ENCODE measurements at regions not wholly inside any gene's neighbourhood (a gene's known extent, or its start where the extent isn't known, plus 50 kb on each side); places are given as distances from the start of the nearest gene placed in this dataset.

- no peak overlapping the region for H2AFZ ChIP-seq
- H3K79me2 ChIP-seq = no peaks in the 10 kb centered on the region
- H3K4me2 ChIP-seq (ENCODE audit: low read length) = no peak overlapping the region
- H3K36me3 ChIP-seq (ENCODE audit: control insufficient read depth, insufficient read depth, low read length) = no peaks in the 10 kb centered on the region
- H3K27me3 ChIP-seq (ENCODE audit: control insufficient read depth, insufficient read depth, low read length) = no peaks in the 10 kb centered on the region
- no peak overlapping the region for H3K9ac ChIP-seq
- H3K4me3 ChIP-seq (ENCODE audit: low read depth, low read length) = no peak overlapping the region
- H3K9me3 ChIP-seq (ENCODE audit: control insufficient read depth, low read length) = no peaks in the 10 kb centered on the region
- H3K27ac ChIP-seq = no peak overlapping the region
- no peak for TF ChIP-seq CTCF (IDR thresholded peaks at IDR 0.05)
- H3K4me1 ChIP-seq = no peaks in the 10 kb centered on the region
Observed at GRCh38 chr6:11288065-11288464, 55.6 kb upstream of the NEDD9 start.

- Histone ChIP-seq H3K4me3 (ENCODE audit: low read depth, low read length) (no peak overlapping the region), H3K79me2 (no peaks in the 10 kb centered on the region), H2AFZ (no peak overlapping the region), H3K36me3 (ENCODE audit: control insufficient read depth, insufficient read depth, low read length) (no peaks in the 10 kb centered on the region), H3K9ac (no peak overlapping the region), H3K4me2 (ENCODE audit: low read length) (no peak overlapping the region), H3K27me3 (ENCODE audit: control insufficient read depth, insufficient read depth, low read length) (no peaks in the 10 kb centered on the region), H3K9me3 (ENCODE audit: control insufficient read depth, low read length) (no peaks in the 10 kb centered on the region), H3K27ac (no peak overlapping the region), H3K4me1 (no peaks in the 10 kb centered on the region)
- no peak for TF ChIP-seq CTCF (IDR thresholded peaks at IDR 0.05)
Observed at GRCh38 chr6:11284996-11285395, 52.5 kb upstream of the NEDD9 start.

GRCh38 chr6:11283629-11284028 lies 51.2 kb upstream of the NEDD9 start:
- Histone ChIP-seq H3K27ac (no peak overlapping the region), H3K27me3 (ENCODE audit: control insufficient read depth, insufficient read depth, low read length) (no peaks in the 10 kb centered on the region), H3K4me2 (ENCODE audit: low read length) (no peak overlapping the region), H3K79me2 (no peaks in the 10 kb centered on the region), H3K4me3 (ENCODE audit: low read depth, low read length) (no peak overlapping the region), H3K4me1 (no peaks in the 10 kb centered on the region), H3K9ac (no peak overlapping the region), H3K9me3 (ENCODE audit: control insufficient read depth, low read length) (no peaks in the 10 kb centered on the region), H2AFZ (no peak overlapping the region), H3K36me3 (ENCODE audit: control insufficient read depth, insufficient read depth, low read length) (no peaks in the 10 kb centered on the region)
- TF ChIP-seq CTCF (IDR thresholded peaks at IDR 0.05) = no peak

GRCh38 chr6:11282875-11283274 lies 50.4 kb upstream of the NEDD9 start:
- H3K4me2 ChIP-seq (ENCODE audit: low read length) = no peak overlapping the region
- H3K27ac ChIP-seq = no peak overlapping the region
- H3K9ac ChIP-seq = no peak overlapping the region
- no peaks in the 10 kb centered on the region for H3K36me3 ChIP-seq (ENCODE audit: control insufficient read depth, insufficient read depth, low read length)
- H3K27me3 ChIP-seq (ENCODE audit: control insufficient read depth, insufficient read depth, low read length) = no peaks in the 10 kb centered on the region
- no peaks in the 10 kb centered on the region for H3K9me3 ChIP-seq (ENCODE audit: control insufficient read depth, low read length)
- no peak overlapping the region for H3K4me3 ChIP-seq (ENCODE audit: low read depth, low read length)
- H3K4me1 ChIP-seq = no peaks in the 10 kb centered on the region
- H3K79me2 ChIP-seq = no peaks in the 10 kb centered on the region
- TF ChIP-seq CTCF (IDR thresholded peaks at IDR 0.05) = no peak
- H2AFZ ChIP-seq = no peak overlapping the region
